Lower leg skin (tissue), 4 donors: ENCODE measurements at regions not wholly inside any gene's neighbourhood (a gene's known extent, or its start where the extent isn't known, plus 50 kb on each side); places are given as distances from the start of the nearest gene placed in this dataset.

Source experiments
- DNase-seq, 2 donors: peaks; one replicate each; pipeline ENCODE4 v3.0.0-alpha.2; 2019; ENCODE audit warnings: low spot score in 2 of 2
- H3K4me3 ChIP-seq: fragments of 200-600 bp; sonication (generic); 2 replicates; pipeline ENCODE4 v1.5.1; 2017; ENCODE audit warnings: mild to moderate bottlenecking, low read depth; ENCODE audit not compliant: poor library complexity, severe bottlenecking
- POLR2A ChIP-seq, 2 donors: fragments of 450-650 bp; IDR thresholded peaks; one replicate each; pipeline ENCODE4 v1.6.1; 2016 to 2017; ENCODE audit warnings: antibody characterized with exemption in 2 of 2, mild to moderate bottlenecking in 1 of 2, moderate library complexity in 1 of 2
- WGBS, 2 donors: methylation state at CpG; one replicate each; pipeline ENCODE4 v1.1.5; 2018; 5-methylcytosine and 5-hydroxymethylcytosine counted together
- intact Hi-C: fragments of 100-400 bp; cut with DNase I; formaldehyde crosslinking; loops from one replicate; pipeline ENCODE4 v1.15.0; 2023; ENCODE audit warnings: low total_unique reads
- TF ChIP-seq, protein P1 (sequence below), 3 donors: fragments of 450-650 bp; IDR thresholded peaks; one replicate each; pipeline ENCODE4 v1.5.1; 2016; ENCODE audit warnings: antibody characterized with exemption in 3 of 3, mild to moderate bottlenecking in 3 of 3, moderate library complexity in 2 of 3

DNA sequence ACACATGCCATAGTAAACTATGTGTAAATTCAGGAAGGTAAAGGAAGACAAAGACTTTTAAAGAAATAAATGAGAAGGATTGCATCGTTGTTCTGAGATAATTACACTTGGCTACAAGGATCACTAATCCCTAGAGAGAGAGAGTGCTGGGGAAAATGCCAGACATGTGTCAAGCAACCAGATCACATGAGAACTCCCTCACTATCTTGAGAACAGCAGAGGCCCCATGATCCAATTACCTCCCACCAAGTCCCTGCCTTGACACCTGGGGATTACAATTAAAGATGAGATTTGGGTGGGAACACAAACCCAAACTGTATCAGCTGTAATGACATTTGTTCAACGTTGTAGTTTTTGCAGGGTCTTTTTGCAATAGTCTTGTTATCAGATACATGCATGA, 1600.9 kb upstream of the MIR17HG start:
- TF ChIP-seq, protein P1, sequence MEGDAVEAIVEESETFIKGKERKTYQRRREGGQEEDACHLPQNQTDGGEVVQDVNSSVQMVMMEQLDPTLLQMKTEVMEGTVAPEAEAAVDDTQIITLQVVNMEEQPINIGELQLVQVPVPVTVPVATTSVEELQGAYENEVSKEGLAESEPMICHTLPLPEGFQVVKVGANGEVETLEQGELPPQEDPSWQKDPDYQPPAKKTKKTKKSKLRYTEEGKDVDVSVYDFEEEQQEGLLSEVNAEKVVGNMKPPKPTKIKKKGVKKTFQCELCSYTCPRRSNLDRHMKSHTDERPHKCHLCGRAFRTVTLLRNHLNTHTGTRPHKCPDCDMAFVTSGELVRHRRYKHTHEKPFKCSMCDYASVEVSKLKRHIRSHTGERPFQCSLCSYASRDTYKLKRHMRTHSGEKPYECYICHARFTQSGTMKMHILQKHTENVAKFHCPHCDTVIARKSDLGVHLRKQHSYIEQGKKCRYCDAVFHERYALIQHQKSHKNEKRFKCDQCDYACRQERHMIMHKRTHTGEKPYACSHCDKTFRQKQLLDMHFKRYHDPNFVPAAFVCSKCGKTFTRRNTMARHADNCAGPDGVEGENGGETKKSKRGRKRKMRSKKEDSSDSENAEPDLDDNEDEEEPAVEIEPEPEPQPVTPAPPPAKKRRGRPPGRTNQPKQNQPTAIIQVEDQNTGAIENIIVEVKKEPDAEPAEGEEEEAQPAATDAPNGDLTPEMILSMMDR (IDR thresholded peaks at IDR 0.05) = no peak
- TF ChIP-seq POLR2A (IDR thresholded peaks at IDR 0.05) = no peak
- no peak for DNase-seq
- WGBS, 2 donors = 25 to 38% methylated on average over 2 of the region's 2 CpGs
- no peak overlapping the region for H3K4me3 ChIP-seq
- intact Hi-C loops = no loop called here

- H3K4me3 ChIP-seq = no peak overlapping the region
- intact Hi-C loops = no loop called here
- no peak for DNase-seq
- 69 to 77% methylated on average over 2 of the region's 2 CpGs for WGBS, 2 donors
- no peak for TF ChIP-seq POLR2A (IDR thresholded peaks at IDR 0.05)
- TF ChIP-seq, protein P1 (IDR thresholded peaks at IDR 0.05) = no peak
These were observed 1598.8 kb upstream of the MIR17HG start for GRCh38 chr13:89748716-89749115.

GRCh38 chr13:89749888-89750287, 1597.6 kb upstream of the MIR17HG start:
- no peak overlapping the region for H3K4me3 ChIP-seq
- intact Hi-C loops = no loop called here
- DNase-seq = no peak
- TF ChIP-seq POLR2A (IDR thresholded peaks at IDR 0.05) = no peak
- TF ChIP-seq, protein P1 (IDR thresholded peaks at IDR 0.05) = no peak

- no peak for DNase-seq
- H3K4me3 ChIP-seq = no peak overlapping the region
- TF ChIP-seq POLR2A (IDR thresholded peaks at IDR 0.05) = no peak
- TF ChIP-seq, protein P1 (IDR thresholded peaks at IDR 0.05) = no peak
- intact Hi-C loops = no loop called here
- 90 to 92% methylated on average over 3 of the region's 3 CpGs for WGBS, 2 donors
These were observed 1597.1 kb upstream of the MIR17HG start for GRCh38 chr13:89750371-89750770.

- intact Hi-C loops = no loop called here
- TF ChIP-seq, protein P1 (IDR thresholded peaks at IDR 0.05) = no peak
- no peak for TF ChIP-seq POLR2A (IDR thresholded peaks at IDR 0.05)
- DNase-seq = no peak
- H3K4me3 ChIP-seq = no peak overlapping the region
- WGBS, 2 donors = 90 to 94% methylated on average over 4 of the region's 4 CpGs
These were observed 1596.0 kb upstream of the MIR17HG start for GRCh38 chr13:89751432-89751930.

DNA sequence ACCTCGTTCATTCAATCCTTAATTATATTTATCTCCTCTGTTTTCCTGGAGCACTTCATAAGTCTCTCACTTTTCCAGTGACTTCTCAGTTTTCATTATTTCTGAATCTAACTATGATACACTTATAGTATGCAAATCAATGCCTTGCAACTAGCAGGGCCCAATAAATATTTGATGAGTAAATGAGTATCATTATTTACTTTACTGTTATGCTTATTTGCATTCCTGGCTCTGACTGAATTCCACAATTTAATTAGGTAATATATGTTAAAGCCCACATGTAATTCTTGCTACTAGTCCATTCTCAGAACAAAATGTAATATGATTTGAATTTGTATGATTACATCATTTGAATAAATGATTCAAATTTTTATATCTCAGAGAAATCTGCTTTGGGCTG, 1595.1 kb upstream of the MIR17HG start:
- H3K4me3 ChIP-seq = no peak overlapping the region
- intact Hi-C loops = no loop called here
- 68 to 75% methylated on average over 1 of the region's 1 CpG for WGBS, 2 donors
- DNase-seq = no peak
- TF ChIP-seq, protein P1 (IDR thresholded peaks at IDR 0.05) = no peak
- TF ChIP-seq POLR2A (IDR thresholded peaks at IDR 0.05) = no peak
